ENCODE measurements at regions not wholly inside any gene's neighbourhood (a gene's known extent, or its start where the extent isn't known, plus 50 kb on each side); places are given as distances from the start of the nearest gene placed in this dataset.

GRCh38 chr7:21358648-21359047 is 69.2 kb upstream of the SP4 start:
- DNase-seq (ENCODE audit: low spot score in 2 of 2): no peak
- no peak for TF ChIP-seq POLR2A (IDR thresholded peaks at IDR 0.05)
- TF ChIP-seq CTCF (IDR thresholded peaks at IDR 0.05): no peak
- intact Hi-C loops (cut with DNase I; ENCODE audit: low total_unique reads): no loop called here
- H3K4me3 ChIP-seq (ENCODE audit: low read depth, poor library complexity, severe bottlenecking): no peak overlapping the region
- WGBS, 2 donors: 71 to 75% methylated on average over 5 of the region's 5 CpGs

- no peak overlapping the region for H3K4me3 ChIP-seq (ENCODE audit: low read depth, poor library complexity, severe bottlenecking)
- no peak for DNase-seq (ENCODE audit: low spot score in 2 of 2)
- TF ChIP-seq CTCF (IDR thresholded peaks at IDR 0.05) (no peak), POLR2A (IDR thresholded peaks at IDR 0.05) (no peak)
- intact Hi-C loops (cut with DNase I; ENCODE audit: low total_unique reads): no loop called here
- WGBS, 2 donors: 62 to 69% methylated on average over 1 of the region's 1 CpG
Measured at GRCh38 chr7:21359163-21359562, 68.7 kb upstream of the SP4 start.

GRCh38 chr7:21361413-21362125 is 66.3 kb upstream of the SP4 start:
- 61 to 64% methylated on average over 5 of the region's 5 CpGs for WGBS, 2 donors
- intact Hi-C loops (cut with DNase I; ENCODE audit: low total_unique reads): no loop called here
- TF ChIP-seq CTCF (IDR thresholded peaks at IDR 0.05) (no peak), POLR2A (IDR thresholded peaks at IDR 0.05) (no peak)
- no peak for DNase-seq (ENCODE audit: low spot score in 2 of 2)
- H3K4me3 ChIP-seq (ENCODE audit: low read depth, poor library complexity, severe bottlenecking): no peak overlapping the region

- 66 to 77% methylated on average over 2 of the region's 2 CpGs for WGBS, 2 donors
- no peak for DNase-seq (ENCODE audit: low spot score in 2 of 2)
- intact Hi-C loops (cut with DNase I; ENCODE audit: low total_unique reads): no loop called here
- TF ChIP-seq CTCF (IDR thresholded peaks at IDR 0.05) (no peak), POLR2A (IDR thresholded peaks at IDR 0.05) (no peak)
- no peak overlapping the region for H3K4me3 ChIP-seq (ENCODE audit: low read depth, poor library complexity, severe bottlenecking)
Measured at GRCh38 chr7:21364801-21365271, 63.0 kb upstream of the SP4 start.

GRCh38 chr7:21365866-21366624 is 61.8 kb upstream of the SP4 start:
- TF ChIP-seq POLR2A (IDR thresholded peaks at IDR 0.05): no peak
- TF ChIP-seq CTCF (IDR thresholded peaks at IDR 0.05): no peak
- intact Hi-C loops (cut with DNase I; ENCODE audit: low total_unique reads): no loop called here
- DNase-seq (ENCODE audit: low spot score in 2 of 2): no peak
- WGBS, 2 donors: 64% methylated on average over 6 of the region's 6 CpGs
- no peak overlapping the region for H3K4me3 ChIP-seq (ENCODE audit: low read depth, poor library complexity, severe bottlenecking)

Measured in lower leg skin (tissue), 4 donors.